ENCODE measurements at regions not wholly inside any gene's neighbourhood (a gene's known extent, or its start where the extent isn't known, plus 50 kb on each side); places are given as distances from the start of the nearest gene placed in this dataset.

GRCh38 chr15:92243227-92243626 lies 150.5 kb upstream of the ST8SIA2 start:
- DNase-seq (ENCODE audit: low read depth), result no peak
- TF ChIP-seq CTCF (IDR thresholded peaks at IDR 0.05; ENCODE audit: low read depth, low read length, missing control alignments), result no peak
- in situ Hi-C loops (cut with HindIII; ENCODE audit: low sequenced_read_pairs), result no loop called here
- H3K4me3 ChIP-seq (ENCODE audit: low read depth, low read length), result no peak overlapping the region

- TF ChIP-seq CTCF (IDR thresholded peaks at IDR 0.05; ENCODE audit: low read depth, low read length, missing control alignments), result no peak
- no peak for DNase-seq (ENCODE audit: low read depth)
- in situ Hi-C loops (cut with HindIII; ENCODE audit: low sequenced_read_pairs), result no loop called here
- H3K4me3 ChIP-seq (ENCODE audit: low read depth, low read length), result no peak overlapping the region
These were observed 149.0 kb upstream of the ST8SIA2 start for GRCh38 chr15:92244703-92245102.

GRCh38 chr15:92247649-92248242 lies 145.9 kb upstream of the ST8SIA2 start:
- no peak for TF ChIP-seq CTCF (IDR thresholded peaks at IDR 0.05; ENCODE audit: low read depth, low read length, missing control alignments)
- no peak overlapping the region for H3K4me3 ChIP-seq (ENCODE audit: low read depth, low read length)
- in situ Hi-C loops (cut with HindIII; ENCODE audit: low sequenced_read_pairs), result no loop called here
- DNase-seq (ENCODE audit: low read depth), result no peak

GRCh38 chr15:92266796-92267685 lies 126.6 kb upstream of the ST8SIA2 start:
- H3K4me3 ChIP-seq (ENCODE audit: low read depth, low read length), result no peak overlapping the region
- in situ Hi-C loops (cut with HindIII; ENCODE audit: low sequenced_read_pairs), result no loop called here
- no peak for TF ChIP-seq CTCF (IDR thresholded peaks at IDR 0.05; ENCODE audit: low read depth, low read length, missing control alignments)
- no peak for DNase-seq (ENCODE audit: low read depth)

GRCh38 chr15:92268900-92269299 lies 124.8 kb upstream of the ST8SIA2 start:
- no peak for DNase-seq (ENCODE audit: low read depth)
- TF ChIP-seq CTCF (IDR thresholded peaks at IDR 0.05; ENCODE audit: low read depth, low read length, missing control alignments), result no peak
- H3K4me3 ChIP-seq (ENCODE audit: low read depth, low read length), result no peak overlapping the region
- in situ Hi-C loops (cut with HindIII; ENCODE audit: low sequenced_read_pairs), result no loop called here

GRCh38 chr15:92271179-92271578 lies 122.5 kb upstream of the ST8SIA2 start:
- no peak for TF ChIP-seq CTCF (IDR thresholded peaks at IDR 0.05; ENCODE audit: low read depth, low read length, missing control alignments)
- no peak overlapping the region for H3K4me3 ChIP-seq (ENCODE audit: low read depth, low read length)
- in situ Hi-C loops (cut with HindIII; ENCODE audit: low sequenced_read_pairs), result no loop called here
- no peak for DNase-seq (ENCODE audit: low read depth)

All from astrocyte of the cerebellum (primary cell).